Right atrium auricular region (tissue), 2 donors: ENCODE measurements at regions not wholly inside any gene's neighbourhood (a gene's known extent, or its start where the extent isn't known, plus 50 kb on each side); places are given as distances from the start of the nearest gene placed in this dataset.

Source experiments
- DNase-seq: peaks from one replicate; pipeline ENCODE4 v3.0.0-alpha.2; 2019; ENCODE audit warnings: low spot score
- H3K27ac ChIP-seq, 2 donors: fragments of 200-600 bp; sonication (generic); 1 replicate in 1 of 2; 2 replicates in 1 of 2; pipeline ENCODE4 v1.5.1; 2016 to 2019
- H3K27me3 ChIP-seq, 2 donors: fragments of 200-600 bp; sonication (generic); one replicate each; pipeline versions ENCODE4 v1.5.1 to v1.6.0; 2017 to 2019
- H3K36me3 ChIP-seq: fragments of 200-600 bp; sonication (generic); one replicate; pipeline ENCODE4 v1.5.1; 2016
- H3K4me1 ChIP-seq, 2 donors: fragments of 200-600 bp; sonication (generic); one replicate each; pipeline versions ENCODE4 v1.5.1 to v1.6.0; 2017 to 2019
- H3K4me3 ChIP-seq, 2 donors: fragments of 200-600 bp; sonication (generic); 1 replicate in 1 of 2; 2 replicates in 1 of 2; pipeline ENCODE4 v1.5.1; 2017 to 2019; ENCODE audit warnings: mild to moderate bottlenecking in 1 of 2, moderate library complexity in 1 of 2
- H3K9me3 ChIP-seq, 2 donors: fragments of 200-600 bp; sonication (generic); one replicate each; pipeline ENCODE4 v1.5.1; 2019
- TF ChIP-seq, protein P1 (sequence below), 2 donors: fragments of 200-600 bp; sonication (generic); IDR thresholded peaks; one replicate each; pipeline ENCODE4 v1.5.1; 2019; ENCODE audit warnings: antibody characterized with exemption in 2 of 2

DNA sequence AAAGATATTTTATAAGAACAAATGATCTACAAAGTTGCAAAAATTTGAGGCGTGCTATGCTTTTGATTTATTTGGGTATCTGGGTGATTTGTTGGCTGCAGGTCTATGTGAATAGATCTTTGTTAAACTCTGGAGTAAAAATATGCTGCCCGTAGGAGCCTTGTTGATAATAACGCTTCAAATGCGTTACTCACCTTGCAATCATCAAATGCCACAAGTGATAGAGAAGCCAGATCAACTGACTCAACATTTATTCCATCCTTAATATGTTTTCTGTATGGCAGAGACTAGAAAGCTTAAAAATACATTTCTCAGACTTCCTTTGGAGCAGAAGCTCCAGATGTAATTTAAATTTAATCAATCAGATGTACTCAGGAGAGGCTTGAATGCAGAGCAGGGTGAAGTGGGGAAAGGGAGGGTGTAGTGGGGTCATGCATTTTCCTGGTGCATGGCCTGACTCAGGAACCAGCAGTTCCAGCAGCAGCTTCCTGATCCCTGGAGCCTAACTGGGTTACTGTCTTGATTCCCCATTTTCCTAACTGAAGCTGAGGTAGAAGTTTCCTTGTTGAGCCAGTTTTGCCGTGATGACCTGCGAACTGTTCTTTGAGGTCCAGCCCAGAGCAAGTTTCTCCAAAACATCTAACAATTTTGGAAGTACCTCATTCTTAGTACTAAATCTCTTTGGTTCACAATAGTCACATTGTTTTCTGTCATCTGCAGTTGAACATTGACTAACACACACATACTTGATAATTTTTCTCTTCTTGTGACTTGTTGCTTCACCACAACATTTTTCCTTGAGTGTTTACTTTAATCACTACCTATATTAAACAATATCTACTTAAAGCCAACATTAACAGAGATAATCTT lies 284.7 kb upstream of the CWC22 start:
- TF ChIP-seq, protein P1, sequence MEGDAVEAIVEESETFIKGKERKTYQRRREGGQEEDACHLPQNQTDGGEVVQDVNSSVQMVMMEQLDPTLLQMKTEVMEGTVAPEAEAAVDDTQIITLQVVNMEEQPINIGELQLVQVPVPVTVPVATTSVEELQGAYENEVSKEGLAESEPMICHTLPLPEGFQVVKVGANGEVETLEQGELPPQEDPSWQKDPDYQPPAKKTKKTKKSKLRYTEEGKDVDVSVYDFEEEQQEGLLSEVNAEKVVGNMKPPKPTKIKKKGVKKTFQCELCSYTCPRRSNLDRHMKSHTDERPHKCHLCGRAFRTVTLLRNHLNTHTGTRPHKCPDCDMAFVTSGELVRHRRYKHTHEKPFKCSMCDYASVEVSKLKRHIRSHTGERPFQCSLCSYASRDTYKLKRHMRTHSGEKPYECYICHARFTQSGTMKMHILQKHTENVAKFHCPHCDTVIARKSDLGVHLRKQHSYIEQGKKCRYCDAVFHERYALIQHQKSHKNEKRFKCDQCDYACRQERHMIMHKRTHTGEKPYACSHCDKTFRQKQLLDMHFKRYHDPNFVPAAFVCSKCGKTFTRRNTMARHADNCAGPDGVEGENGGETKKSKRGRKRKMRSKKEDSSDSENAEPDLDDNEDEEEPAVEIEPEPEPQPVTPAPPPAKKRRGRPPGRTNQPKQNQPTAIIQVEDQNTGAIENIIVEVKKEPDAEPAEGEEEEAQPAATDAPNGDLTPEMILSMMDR (IDR thresholded peaks at IDR 0.05): no peak
- no peaks in the 10 kb centered on the region for H3K36me3 ChIP-seq
- H3K27me3 ChIP-seq: no peaks in the 10 kb centered on the region
- H3K27ac ChIP-seq: no peak overlapping the region
- DNase-seq: no peak
- H3K9me3 ChIP-seq: no peaks in the 10 kb centered on the region
- no peak overlapping the region for H3K4me3 ChIP-seq
- no peaks in the 10 kb centered on the region for H3K4me1 ChIP-seq

DNA sequence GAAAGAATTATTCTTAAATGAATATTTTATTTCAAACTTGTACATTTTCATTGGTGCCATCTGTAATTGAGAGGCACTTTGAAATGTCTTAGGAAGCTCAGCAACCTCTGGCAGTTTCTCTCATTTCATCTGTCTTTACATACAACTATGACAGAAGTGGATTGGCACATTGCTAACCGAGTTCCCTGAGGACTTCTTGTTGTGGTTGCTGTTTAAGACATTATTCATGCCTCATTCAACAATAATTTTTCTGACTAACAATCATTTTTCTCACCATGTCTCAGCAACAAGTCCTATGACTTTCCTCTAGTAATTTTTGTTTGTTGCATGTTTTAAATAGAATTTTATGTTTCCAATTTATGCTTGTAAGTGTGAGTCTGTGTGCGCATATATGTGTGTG lies 284.0 kb upstream of the CWC22 start:
- TF ChIP-seq, protein P1 (IDR thresholded peaks at IDR 0.05): no peak
- no peak for DNase-seq
- no peak overlapping the region for H3K27ac ChIP-seq
- no peaks in the 10 kb centered on the region for H3K4me1 ChIP-seq
- H3K4me3 ChIP-seq: no peak overlapping the region
- H3K9me3 ChIP-seq: no peaks in the 10 kb centered on the region
- H3K36me3 ChIP-seq: no peaks in the 10 kb centered on the region
- no peaks in the 10 kb centered on the region for H3K27me3 ChIP-seq

DNA sequence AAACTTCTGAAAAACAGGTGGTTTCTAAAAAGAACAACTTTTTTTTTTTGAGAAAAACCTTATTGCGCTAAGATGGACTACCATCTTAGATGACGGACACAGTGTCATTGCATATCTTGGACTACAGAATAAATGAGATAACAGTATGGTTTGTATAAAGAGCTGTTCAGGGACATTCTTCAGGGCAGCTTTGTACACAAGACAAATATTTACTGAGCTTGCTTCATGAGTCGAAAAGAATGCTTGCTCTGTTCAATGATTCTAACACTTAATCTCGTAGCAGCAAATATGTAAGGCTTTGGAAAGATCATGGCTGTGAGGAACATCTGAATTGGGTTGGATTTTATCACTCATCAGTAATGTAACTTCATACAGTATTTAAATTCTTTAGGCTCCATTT lies 282.5 kb upstream of the CWC22 start:
- TF ChIP-seq, protein P1 (IDR thresholded peaks at IDR 0.05): no peak
- Histone ChIP-seq H3K9me3 (no peaks in the 10 kb centered on the region), H3K27me3 (no peaks in the 10 kb centered on the region), H3K27ac (no peak overlapping the region), H3K4me3 (no peak overlapping the region), H3K36me3 (no peaks in the 10 kb centered on the region), H3K4me1 (no peaks in the 10 kb centered on the region)
- DNase-seq: no peak

DNA sequence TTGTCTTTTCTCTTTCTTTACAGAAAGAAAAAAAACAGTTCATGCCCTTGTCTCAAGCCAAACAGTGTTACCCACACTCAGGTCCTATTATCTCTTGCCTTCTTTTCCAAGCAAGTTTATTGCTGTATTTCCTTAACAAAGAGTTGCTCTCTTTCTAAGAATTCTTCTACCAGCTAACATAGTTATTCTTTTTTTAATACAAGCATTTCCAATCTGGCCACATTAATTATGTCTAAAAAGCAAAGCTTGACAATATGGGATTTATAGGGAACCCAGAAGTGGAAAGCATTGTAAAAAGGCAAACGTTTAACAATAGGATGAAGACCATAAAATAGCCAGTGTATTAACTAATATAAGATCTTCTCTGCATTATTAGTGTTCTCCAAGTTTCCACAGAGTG lies 272.5 kb upstream of the CWC22 start:
- H3K4me3 ChIP-seq: no peak overlapping the region
- no peaks in the 10 kb centered on the region for H3K27me3 ChIP-seq
- H3K27ac ChIP-seq: no peak overlapping the region
- no peaks in the 10 kb centered on the region for H3K4me1 ChIP-seq
- no peaks in the 10 kb centered on the region for H3K36me3 ChIP-seq
- no peaks in the 10 kb centered on the region for H3K9me3 ChIP-seq
- TF ChIP-seq, protein P1 (IDR thresholded peaks at IDR 0.05): no peak
- no peak for DNase-seq

DNA sequence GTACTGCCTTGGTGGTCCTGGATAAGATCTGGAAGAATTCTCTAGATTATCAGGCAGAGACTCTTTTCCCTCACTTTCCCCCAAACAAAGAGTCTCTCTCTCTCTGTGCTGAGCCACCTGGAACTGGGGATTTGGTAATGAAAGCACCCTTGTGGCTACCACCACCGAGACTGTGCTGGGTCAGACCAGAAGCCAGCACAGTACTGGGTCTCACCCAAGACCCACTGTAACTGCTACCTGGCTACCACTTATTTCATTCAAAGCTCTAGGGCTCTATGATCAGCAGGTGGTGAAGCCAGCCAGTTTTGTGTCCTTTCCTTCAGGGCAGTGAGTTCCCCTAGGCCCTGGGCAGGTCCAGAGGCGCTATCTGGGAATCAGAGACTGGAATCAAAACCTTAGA lies 269.6 kb upstream of the CWC22 start:
- Histone ChIP-seq H3K27ac (no peak overlapping the region), H3K4me3 (no peak overlapping the region), H3K36me3 (no peaks in the 10 kb centered on the region), H3K9me3 (peaks cover 0 to 11% of the 10 kb centered on the region in 2 donors), H3K27me3 (no peaks in the 10 kb centered on the region), H3K4me1 (no peaks in the 10 kb centered on the region)
- TF ChIP-seq, protein P1 (IDR thresholded peaks at IDR 0.05): no peak
- no peak for DNase-seq

DNA sequence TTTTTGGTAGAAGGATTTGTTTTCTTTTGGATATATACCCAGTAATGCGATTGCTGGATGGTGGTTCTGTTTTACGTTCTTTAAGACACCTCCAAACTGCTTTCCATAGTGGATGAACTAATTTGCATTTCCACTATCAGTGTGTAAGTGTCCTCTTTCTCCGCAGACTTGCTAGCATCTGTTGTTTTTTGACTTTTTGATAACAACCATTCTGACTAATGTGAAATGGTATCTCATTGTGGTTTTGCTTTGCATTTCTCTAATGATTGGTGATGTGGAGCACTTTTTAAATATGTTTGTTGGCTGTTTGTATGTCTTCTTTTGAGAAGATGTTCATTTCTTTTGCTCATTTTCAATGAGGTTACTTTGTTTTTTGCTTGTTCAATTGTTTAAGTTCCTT lies 260.9 kb upstream of the CWC22 start:
- Histone ChIP-seq H3K27ac (no peak overlapping the region), H3K4me3 (no peak overlapping the region), H3K9me3 (peaks cover 0 to 20% of the 10 kb centered on the region in 2 donors), H3K36me3 (no peaks in the 10 kb centered on the region), H3K4me1 (no peaks in the 10 kb centered on the region), H3K27me3 (no peaks in the 10 kb centered on the region)
- DNase-seq: no peak
- TF ChIP-seq, protein P1 (IDR thresholded peaks at IDR 0.05): no peak
